ENCODE measurements at regions not wholly inside any gene's neighbourhood (a gene's known extent, or its start where the extent isn't known, plus 50 kb on each side); places are given as distances from the start of the nearest gene placed in this dataset.
"Not testable (repeated sequence)": the region's sequence is repeated elsewhere in the genome, so short reads cannot be mapped to it uniquely, and the experiment has no call there.

DNA sequence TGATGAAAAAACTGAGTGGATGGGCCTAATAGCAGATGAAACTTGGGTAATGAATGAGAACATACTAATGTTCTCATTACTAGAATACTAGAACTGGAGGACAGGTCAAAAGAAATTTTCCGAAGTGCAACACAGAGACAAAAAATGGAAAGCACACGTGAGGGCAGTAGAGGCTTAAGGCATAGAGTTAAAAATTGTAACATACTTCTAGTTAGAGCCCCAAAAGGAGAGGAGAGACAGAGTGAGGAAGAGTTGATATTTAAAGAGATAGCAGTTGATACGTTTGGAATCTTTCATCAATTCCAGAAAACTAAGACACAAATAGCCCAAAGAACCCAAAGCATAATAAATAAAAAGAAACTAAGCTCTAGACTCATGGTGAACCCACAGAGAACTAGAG is 327.9 kb downstream of the SQOR start:
- DNase-seq: no peak

GRCh38 chr15:45970542-45970941 is 335.7 kb downstream of the SQOR start:
- no peak for DNase-seq

- DNase-seq: no peak
Observed at GRCh38 chr15:45980366-45980765, 345.5 kb downstream of the SQOR start.

GRCh38 chr15:45981625-45982024 is 346.8 kb downstream of the SQOR start:
- no peak for DNase-seq

GRCh38 chr15:45991863-45992262 is 357.0 kb downstream of the SQOR start:
- no peak for DNase-seq

DNA sequence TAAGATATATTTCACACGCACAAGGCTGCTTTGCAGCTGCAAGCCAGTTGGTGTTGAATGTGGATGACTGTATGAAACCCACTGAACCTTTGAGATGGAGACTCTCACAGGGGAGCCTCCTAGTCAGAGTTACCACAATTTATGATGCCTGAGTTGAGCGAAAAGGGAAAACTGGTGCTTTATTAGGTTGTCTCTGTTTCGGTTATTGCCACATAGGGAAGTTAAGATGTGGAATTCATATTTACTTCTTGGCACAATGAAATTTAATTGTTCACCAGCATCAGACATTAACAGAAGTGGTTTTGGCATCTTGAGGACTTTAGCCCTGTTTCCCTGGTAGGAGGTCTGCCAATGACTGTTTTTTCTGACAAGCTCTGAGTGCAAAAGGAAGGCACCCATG is 358.2 kb downstream of the SQOR start:
- DNase-seq: no peak

DNA sequence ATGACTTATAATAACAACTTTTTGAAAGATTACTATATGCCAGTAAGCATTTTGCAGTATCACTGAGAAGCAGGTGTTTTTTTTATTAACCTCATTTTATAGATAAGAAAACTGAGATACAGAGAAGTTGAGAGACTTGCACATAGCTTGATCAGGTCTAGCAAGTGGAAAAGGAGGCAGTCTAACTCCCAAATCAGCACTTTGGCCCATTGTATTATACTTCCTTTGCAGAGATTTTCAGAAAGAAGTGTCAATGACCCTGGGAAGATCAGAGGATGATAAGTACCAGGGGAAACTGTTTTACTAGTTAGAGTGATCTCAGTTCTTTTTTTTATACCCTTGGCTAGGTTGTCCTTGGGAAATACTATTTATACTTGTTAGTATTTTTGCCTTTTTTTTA is 358.7 kb downstream of the SQOR start:
- no peak for DNase-seq

DNA sequence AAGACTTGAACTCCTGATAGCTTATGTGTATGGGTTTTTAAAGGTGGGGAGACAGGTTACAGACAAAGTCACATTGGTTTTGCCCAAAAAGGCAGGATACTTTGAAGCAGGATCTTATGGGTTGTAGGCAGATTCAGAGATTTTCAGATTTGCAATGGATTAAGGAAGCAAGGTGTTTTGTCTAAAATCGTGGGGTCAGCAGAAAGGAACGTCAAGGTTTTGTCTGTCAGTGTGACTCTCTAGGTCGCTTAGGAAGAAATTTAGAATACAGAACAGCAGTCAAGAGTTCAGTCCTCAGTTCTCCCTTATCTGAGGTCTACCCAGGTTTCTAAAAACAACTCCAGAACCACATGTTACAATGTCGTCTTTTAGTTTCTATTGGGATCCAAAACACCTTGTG is 361.0 kb downstream of the SQOR start:
- DNase-seq: no peak

- no peak for DNase-seq
Observed at GRCh38 chr15:46014532-46014931, 379.7 kb downstream of the SQOR start.

GRCh38 chr15:46034755-46035154 is 399.9 kb downstream of the SQOR start:
- DNase-seq: no peak

- no peak for DNase-seq
Observed at GRCh38 chr15:46039703-46040102, 404.9 kb downstream of the SQOR start.

DNA sequence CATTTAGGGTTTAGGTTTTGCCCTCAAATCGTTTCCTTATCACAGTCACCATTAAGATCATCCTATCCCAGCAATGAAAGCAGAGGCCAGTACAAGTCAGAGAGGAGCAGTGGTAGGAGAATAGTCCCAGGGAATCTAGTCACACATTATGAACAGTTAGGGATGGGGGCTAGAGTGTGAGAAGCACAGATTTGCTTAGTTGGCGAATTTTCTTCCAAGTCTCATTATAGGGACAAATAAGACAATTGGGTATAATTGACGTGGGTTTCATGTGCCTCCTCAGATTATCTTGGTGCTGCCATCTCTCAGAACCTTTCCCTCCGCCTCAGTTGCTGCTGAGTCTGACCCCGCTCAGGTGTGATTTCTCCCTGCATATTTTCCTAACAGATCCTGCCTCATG is 407.1 kb downstream of the SQOR start:
- no peak for DNase-seq

- no peak for DNase-seq
Observed at GRCh38 chr15:46059921-46060594, 425.2 kb downstream of the SQOR start.

GRCh38 chr15:46061002-46061401 is 426.2 kb downstream of the SQOR start:
- DNase-seq: no peak

DNA sequence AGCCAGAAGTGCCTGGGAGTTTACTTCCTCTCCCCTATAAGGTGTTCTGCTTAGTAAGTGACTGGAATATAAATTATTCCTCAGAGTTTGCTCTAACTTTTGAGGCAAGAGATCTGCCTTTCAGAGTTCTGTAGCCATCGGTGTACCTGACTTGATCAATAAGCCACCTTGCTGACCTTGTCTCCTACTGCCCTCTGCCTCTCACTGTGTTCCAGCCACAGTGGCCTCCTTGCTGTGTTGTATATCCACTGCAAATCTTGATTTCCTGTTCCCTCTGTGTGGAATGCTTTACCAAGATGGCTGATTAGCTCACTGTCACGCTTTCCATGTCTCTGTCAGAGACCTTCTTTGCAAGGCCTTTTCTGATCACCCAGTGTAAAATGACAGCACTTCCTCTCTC is 442.4 kb downstream of the SQOR start:
- no peak for DNase-seq

DNA sequence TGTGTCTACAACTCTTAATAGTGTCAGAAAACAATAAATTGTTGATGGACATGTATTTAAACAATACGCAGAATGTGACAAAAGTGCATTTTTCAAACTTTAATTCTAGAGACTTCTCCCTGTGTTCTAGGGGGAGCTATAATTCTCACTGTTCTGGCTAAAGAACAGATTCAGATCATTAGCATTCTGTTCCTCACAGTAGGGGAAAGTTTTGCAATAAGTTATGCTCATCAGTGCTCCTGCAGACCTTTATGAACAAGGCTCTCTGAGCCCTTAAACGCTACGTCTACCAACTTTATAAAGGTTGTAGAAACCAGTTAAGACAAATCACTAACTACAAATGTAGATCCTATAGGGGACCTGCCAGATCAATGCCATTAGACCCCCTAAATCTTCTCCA is 444.2 kb downstream of the SQOR start:
- DNase-seq: no peak

DNA sequence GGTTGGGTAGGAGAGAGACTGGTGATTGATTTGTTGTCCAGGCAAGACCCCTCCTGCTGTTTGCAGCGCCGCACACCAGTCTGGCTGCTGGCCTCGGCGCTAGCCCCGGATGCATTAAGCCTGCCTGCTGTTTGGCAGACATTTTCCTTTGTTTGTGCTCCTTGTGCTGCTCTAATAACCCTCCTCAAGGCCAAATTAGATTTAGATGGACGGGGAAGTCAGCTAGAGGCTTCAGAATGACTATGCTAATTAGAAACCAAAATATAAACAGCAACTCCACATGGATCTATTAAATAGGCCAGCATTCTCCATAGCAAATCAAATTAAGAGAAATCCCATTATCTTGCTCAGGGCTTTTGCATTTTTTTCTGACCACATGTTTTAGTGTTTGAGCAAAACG is 445.2 kb downstream of the SQOR start:
- no peak for DNase-seq

- DNase-seq: no peak
Observed at GRCh38 chr15:46088486-46089445, 453.9 kb downstream of the SQOR start.

- DNase-seq: no peak
Observed at GRCh38 chr15:46089467-46089935, 454.7 kb downstream of the SQOR start.

- no peak for DNase-seq
Observed at GRCh38 chr15:46091860-46092450, 457.1 kb downstream of the SQOR start.

- DNase-seq: not testable (repeated sequence)
Observed at GRCh38 chr15:46098006-46098405, 463.2 kb downstream of the SQOR start.

DNA sequence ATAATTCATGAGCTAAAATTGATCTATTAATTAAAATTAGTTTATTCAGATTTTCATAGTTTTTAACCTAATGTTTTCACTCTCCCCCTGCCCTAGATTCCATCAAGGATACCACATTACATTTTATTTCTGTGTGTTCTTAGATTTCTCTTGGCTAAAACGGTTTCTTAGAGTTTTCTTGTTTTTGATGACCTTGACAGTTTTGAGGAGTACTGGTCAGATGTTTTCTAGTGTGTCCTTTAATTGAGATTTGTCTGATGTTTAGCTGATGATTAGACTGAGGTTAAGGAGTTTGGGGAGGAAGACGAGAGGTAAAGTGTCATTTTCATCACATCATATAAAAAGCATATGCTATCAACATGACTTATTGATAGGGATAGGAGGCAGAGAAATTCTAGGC is 475.9 kb downstream of the SQOR start:
- no peak for DNase-seq

GRCh38 chr15:46111730-46112129 is 476.9 kb downstream of the SQOR start:
- no peak for DNase-seq

GRCh38 chr15:46117071-46117470 is 482.2 kb downstream of the SQOR start:
- DNase-seq: no peak
